ENCODE measurements at regions not wholly inside any gene's neighbourhood (a gene's known extent, or its start where the extent isn't known, plus 50 kb on each side); places are given as distances from the start of the nearest gene placed in this dataset.

DNA sequence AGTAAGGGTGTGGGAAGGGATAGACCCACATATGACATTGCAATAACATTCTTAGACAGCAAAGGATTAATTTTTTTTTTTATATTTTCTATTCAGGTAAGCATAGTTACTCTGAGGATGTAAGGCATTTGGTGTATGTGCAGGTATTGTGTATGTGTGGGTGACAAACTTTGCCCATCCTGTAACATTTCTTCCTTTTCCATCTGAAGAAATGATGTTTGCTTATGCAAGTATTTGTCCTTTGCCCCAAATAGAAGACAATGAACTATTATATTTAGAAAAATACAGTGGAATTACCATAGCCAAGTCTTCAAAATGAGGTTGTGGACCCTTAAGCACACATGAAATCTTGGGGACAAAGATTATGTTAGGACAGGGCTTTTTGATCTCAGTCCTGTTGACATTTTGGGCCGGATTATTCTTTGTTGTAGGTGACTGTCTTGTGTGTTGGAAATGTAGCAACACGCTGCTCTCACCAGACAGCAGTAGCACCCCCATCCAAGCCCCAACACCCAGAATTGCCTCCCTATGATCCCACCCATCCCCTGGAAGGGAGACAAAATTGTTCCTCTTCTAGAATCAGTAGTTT is 1244.7 kb downstream of the STIM2 start:
- TF ChIP-seq, protein P1, sequence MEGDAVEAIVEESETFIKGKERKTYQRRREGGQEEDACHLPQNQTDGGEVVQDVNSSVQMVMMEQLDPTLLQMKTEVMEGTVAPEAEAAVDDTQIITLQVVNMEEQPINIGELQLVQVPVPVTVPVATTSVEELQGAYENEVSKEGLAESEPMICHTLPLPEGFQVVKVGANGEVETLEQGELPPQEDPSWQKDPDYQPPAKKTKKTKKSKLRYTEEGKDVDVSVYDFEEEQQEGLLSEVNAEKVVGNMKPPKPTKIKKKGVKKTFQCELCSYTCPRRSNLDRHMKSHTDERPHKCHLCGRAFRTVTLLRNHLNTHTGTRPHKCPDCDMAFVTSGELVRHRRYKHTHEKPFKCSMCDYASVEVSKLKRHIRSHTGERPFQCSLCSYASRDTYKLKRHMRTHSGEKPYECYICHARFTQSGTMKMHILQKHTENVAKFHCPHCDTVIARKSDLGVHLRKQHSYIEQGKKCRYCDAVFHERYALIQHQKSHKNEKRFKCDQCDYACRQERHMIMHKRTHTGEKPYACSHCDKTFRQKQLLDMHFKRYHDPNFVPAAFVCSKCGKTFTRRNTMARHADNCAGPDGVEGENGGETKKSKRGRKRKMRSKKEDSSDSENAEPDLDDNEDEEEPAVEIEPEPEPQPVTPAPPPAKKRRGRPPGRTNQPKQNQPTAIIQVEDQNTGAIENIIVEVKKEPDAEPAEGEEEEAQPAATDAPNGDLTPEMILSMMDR (IDR thresholded peaks at IDR 0.05) = no peak
- no peak for TF ChIP-seq POLR2A (IDR thresholded peaks at IDR 0.05)

All from tibial nerve (tissue), 3 donors.